ENCODE measurements at regions not wholly inside any gene's neighbourhood (a gene's known extent, or its start where the extent isn't known, plus 50 kb on each side); places are given as distances from the start of the nearest gene placed in this dataset.

DNA sequence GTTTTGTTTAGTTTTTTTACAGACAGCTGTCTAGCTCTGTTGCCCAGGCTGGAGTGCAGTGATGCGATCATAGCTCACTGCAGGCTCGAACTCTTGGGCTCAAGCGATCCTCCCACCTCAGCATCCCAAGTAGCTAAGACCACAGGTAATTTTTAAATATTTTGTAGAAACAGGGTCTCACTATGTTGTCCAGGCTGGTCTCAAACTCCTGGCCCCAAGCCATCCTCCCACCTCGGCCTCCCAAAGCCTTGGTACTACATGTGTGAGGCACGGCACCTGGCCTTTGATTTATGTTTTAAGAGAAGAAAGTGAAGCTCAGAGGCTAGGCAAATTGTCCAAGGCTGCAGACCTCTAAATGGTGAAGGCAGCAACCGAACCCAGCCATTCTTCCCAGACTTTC lies 98.6 kb upstream of the SVIL start (continued):
- TF ChIP-seq, protein P1, sequence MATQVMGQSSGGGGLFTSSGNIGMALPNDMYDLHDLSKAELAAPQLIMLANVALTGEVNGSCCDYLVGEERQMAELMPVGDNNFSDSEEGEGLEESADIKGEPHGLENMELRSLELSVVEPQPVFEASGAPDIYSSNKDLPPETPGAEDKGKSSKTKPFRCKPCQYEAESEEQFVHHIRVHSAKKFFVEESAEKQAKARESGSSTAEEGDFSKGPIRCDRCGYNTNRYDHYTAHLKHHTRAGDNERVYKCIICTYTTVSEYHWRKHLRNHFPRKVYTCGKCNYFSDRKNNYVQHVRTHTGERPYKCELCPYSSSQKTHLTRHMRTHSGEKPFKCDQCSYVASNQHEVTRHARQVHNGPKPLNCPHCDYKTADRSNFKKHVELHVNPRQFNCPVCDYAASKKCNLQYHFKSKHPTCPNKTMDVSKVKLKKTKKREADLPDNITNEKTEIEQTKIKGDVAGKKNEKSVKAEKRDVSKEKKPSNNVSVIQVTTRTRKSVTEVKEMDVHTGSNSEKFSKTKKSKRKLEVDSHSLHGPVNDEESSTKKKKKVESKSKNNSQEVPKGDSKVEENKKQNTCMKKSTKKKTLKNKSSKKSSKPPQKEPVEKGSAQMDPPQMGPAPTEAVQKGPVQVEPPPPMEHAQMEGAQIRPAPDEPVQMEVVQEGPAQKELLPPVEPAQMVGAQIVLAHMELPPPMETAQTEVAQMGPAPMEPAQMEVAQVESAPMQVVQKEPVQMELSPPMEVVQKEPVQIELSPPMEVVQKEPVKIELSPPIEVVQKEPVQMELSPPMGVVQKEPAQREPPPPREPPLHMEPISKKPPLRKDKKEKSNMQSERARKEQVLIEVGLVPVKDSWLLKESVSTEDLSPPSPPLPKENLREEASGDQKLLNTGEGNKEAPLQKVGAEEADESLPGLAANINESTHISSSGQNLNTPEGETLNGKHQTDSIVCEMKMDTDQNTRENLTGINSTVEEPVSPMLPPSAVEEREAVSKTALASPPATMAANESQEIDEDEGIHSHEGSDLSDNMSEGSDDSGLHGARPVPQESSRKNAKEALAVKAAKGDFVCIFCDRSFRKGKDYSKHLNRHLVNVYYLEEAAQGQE (IDR thresholded peaks at IDR 0.05; ENCODE audit: borderline replicate concordance) = no peak
- TF ChIP-seq, protein P1 (CRISPR knock-in tag; IDR thresholded peaks at IDR 0.05; ENCODE audit: low read depth) = no peak
- TF ChIP-seq RNF2 (IDR thresholded peaks at IDR 0.05) = no peak
- TF ChIP-seq ZZZ3 (IDR thresholded peaks at IDR 0.05) = no peak
- TF ChIP-seq SUPT5H (IDR thresholded peaks at IDR 0.05) = no peak
- TF ChIP-seq, protein P2, sequence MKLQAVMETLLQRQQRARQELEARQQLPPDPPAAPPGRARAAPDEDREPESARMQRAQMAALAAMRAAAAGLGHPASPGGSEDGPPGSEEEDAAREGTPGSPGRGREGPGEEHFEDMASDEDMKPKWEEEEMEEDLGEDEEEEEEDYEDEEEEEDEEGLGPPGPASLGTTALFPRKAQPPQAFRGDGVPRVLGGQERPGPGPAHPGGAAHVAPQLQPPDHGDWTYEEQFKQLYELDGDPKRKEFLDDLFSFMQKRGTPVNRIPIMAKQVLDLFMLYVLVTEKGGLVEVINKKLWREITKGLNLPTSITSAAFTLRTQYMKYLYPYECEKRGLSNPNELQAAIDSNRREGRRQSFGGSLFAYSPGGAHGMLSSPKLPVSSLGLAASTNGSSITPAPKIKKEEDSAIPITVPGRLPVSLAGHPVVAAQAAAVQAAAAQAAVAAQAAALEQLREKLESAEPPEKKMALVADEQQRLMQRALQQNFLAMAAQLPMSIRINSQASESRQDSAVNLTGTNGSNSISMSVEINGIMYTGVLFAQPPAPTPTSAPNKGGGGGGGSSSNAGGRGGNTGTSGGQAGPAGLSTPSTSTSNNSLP (IDR thresholded peaks at IDR 0.05; ENCODE audit: borderline replicate concordance, low read depth, low read length) = no peak
- TF ChIP-seq, protein P3, sequence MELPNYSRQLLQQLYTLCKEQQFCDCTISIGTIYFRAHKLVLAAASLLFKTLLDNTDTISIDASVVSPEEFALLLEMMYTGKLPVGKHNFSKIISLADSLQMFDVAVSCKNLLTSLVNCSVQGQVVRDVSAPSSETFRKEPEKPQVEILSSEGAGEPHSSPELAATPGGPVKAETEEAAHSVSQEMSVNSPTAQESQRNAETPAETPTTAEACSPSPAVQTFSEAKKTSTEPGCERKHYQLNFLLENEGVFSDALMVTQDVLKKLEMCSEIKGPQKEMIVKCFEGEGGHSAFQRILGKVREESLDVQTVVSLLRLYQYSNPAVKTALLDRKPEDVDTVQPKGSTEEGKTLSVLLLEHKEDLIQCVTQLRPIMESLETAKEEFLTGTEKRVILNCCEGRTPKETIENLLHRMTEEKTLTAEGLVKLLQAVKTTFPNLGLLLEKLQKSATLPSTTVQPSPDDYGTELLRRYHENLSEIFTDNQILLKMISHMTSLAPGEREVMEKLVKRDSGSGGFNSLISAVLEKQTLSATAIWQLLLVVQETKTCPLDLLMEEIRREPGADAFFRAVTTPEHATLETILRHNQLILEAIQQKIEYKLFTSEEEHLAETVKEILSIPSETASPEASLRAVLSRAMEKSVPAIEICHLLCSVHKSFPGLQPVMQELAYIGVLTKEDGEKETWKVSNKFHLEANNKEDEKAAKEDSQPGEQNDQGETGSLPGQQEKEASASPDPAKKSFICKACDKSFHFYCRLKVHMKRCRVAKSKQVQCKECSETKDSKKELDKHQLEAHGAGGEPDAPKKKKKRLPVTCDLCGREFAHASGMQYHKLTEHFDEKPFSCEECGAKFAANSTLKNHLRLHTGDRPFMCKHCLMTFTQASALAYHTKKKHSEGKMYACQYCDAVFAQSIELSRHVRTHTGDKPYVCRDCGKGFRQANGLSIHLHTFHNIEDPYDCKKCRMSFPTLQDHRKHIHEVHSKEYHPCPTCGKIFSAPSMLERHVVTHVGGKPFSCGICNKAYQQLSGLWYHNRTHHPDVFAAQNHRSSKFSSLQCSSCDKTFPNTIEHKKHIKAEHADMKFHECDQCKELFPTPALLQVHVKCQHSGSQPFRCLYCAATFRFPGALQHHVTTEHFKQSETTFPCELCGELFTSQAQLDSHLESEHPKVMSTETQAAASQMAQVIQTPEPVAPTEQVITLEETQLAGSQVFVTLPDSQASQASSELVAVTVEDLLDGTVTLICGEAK (IDR thresholded peaks at IDR 0.05) = no peak
- TF ChIP-seq, protein P3 (CRISPR knock-in tag; IDR thresholded peaks at IDR 0.05) = no peak
- no peak for TF ChIP-seq PTTG1 (tag; IDR thresholded peaks at IDR 0.05; ENCODE audit: low read depth)
- TF ChIP-seq PPARD (CRISPR knock-in tag; IDR thresholded peaks at IDR 0.05) = no peak
- no peak for TF ChIP-seq ZNF324 (CRISPR knock-in tag; IDR thresholded peaks at IDR 0.05)
- no peak for TF ChIP-seq RHOXF2B (CRISPR knock-in tag; conservative IDR thresholded peaks at IDR 0.05)

Data from K562 (cell line).